Stromal cell of bone marrow (primary cell): ENCODE measurements at regions not wholly inside any gene's neighbourhood (a gene's known extent, or its start where the extent isn't known, plus 50 kb on each side); places are given as distances from the start of the nearest gene placed in this dataset.

ENCODE experiments used
- DNase-seq: peaks from one replicate; pipeline ENCODE4 v3.0.0-alpha.2; 2012; ENCODE audit warnings: low read depth

DNA sequence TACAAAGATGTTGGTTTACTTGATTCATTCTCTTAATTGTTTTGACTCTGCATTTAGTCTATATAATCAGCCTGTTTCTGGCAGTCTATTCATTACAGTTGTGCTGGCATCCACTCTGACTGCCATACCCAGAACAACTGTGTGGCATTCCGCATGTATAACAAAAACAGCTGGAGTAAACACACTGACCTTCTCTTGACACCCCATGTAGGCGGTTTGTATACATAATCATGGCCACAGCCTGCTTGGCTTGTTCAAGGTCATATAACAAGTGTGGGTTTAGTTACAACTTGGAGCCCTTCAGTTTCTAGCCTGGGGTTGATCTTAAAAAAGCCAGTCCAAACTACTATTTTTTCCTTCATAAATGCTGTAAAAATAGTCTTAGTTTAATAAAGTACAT lies 70.9 kb downstream of the MBL2 start:
- DNase-seq = no peak

DNA sequence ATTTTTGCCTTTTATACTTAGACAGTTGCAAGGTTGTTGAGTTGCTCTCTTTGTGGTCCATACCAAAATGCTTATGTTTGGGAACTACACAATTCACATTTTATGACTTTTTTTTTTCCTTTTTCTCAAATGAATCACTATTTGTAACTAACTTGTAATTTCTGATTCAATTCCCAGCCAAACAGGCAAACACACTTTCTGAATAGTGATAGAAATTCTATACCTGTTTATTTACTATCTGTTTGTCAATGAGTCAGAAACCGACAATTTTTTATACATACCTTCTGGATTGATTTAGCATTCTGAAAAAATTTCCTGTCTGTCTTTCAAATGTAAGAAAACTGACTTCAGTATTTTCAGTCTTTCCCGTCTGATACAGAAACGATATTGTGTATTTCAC lies 69.1 kb downstream of the MBL2 start:
- no peak for DNase-seq

DNA sequence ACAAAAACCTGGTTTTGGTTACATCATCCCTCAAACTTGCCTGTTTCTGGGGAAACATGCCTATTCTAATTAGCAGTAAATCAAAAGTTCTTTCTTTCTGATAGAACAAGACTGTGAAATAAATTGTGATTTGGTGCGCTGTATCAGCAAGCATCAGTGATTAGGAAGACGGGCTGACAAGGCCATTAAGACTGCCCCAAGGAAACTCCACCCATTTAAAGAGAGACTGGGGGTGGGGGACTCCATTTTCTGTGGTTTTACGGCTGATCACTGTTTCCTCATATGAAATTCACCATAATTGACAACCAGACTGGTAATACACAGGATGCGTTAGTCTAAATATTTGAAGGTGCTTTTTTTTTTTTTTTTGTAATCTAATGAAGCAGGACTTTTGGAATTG lies 68.7 kb downstream of the MBL2 start:
- no peak for DNase-seq

DNA sequence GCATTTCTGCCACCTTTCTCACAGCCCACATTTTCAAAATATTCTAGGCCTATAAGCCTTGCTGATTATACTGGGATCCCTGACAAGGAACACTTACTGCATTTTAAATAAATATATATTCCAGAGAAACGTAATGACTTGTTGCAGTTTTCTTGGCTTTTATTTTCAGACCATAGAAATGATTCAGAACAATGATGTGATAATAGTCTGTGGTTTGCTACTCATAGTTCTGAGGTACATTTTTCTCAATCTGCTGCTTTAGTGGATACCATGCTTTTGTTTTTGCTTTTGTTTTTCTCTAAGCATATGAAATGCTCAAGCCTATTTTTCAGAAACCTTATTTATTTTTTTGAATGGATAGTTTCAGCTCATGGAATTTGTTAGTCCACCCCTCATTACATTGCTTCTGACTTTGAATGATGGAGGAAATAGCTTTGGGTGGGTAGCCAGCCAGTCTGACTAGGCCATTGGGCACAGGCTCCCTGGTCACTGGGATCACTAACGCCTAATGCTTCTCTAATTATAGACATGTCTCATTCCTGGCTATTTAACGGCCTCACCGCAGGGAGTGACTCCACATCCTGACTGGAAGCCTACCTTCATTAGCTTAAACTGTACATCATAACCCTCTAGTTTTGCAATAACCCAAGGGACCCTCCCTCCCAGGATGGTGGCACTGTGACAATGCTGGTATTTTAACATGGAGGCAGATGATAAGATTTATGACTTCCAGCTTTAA lies 66.1 kb downstream of the MBL2 start:
- DNase-seq = peak; percentile 15
